IMR-90 (cell line): ENCODE measurements at regions not wholly inside any gene's neighbourhood (a gene's known extent, or its start where the extent isn't known, plus 50 kb on each side); places are given as distances from the start of the nearest gene placed in this dataset.

Experiments used
- ATAC-seq: fragments of 200-7000 bp; cut with Tn5 transposase; 2 replicates; pipeline ENCODE4 v1.9.1; 2020; ENCODE audit warnings: low read depth, mild to moderate bottlenecking, moderate library complexity
- BruUV-seq: library from RNA; stranded (reverse); fragments of 400-500 nt; replicated peaks from 2 replicates; lab custom pipeline; 2021; lab: Mats Ljungman, UMichigan
- CTCF ChIA-PET: fragments of 300-600 bp; formaldehyde crosslinking; extraction: SDS; loops from one replicate; lab custom pipeline; 2021; ENCODE audit warnings: antibody characterized with exemption; lab: Yijun Ruan, JAX
- POLR2A ChIA-PET: fragments of 300-600 bp; sonication (Branson Sonifier 250); formaldehyde crosslinking; loops from one replicate; lab custom pipeline; 2022; ENCODE audit warnings: antibody characterized with exemption; ENCODE audit not compliant: unreplicated experiment; lab: Charles Lee
- DNase-seq: peaks from one replicate; pipeline ENCODE4 v3.0.0; 2013
- H2AFZ ChIP-seq: replicated peaks from 2 replicates; pipeline ENCODE3; 2013; ENCODE audit warnings: low read length, mild to moderate bottlenecking; ENCODE audit not compliant: poor library complexity
- H2AK5ac ChIP-seq: 2 replicates; pipeline ENCODE4 v1.6.1; 2013; ENCODE audit warnings: low read depth, low read length, inconsistent platforms
- H2AK9ac ChIP-seq: replicated peaks from 2 replicates; pipeline ENCODE3; 2013; ENCODE audit warnings: mild to moderate bottlenecking, low read depth, low read length, moderate library complexity; ENCODE audit not compliant: poor library complexity
- H2BK120ac ChIP-seq: 2 replicates; pipeline ENCODE4 v1.6.1; 2013; ENCODE audit warnings: low read depth, low read length, inconsistent platforms
- H2BK15ac ChIP-seq: 3 replicates; pipeline ENCODE4 v1.6.1; 2013; ENCODE audit warnings: low read depth, low read length, inconsistent platforms
- H2BK20ac ChIP-seq: 2 replicates; pipeline ENCODE4 v1.6.1; 2013; ENCODE audit warnings: low read depth, mild to moderate bottlenecking, inconsistent platforms, low read length, moderate library complexity
- H2BK5ac ChIP-seq: 2 replicates; pipeline ENCODE4 v1.6.1; 2013; ENCODE audit warnings: mild to moderate bottlenecking, low read depth, low read length, inconsistent platforms; ENCODE audit not compliant: poor library complexity, severe bottlenecking
- H3K14ac ChIP-seq: replicated peaks from 2 replicates; pipeline ENCODE4 v1.6.1; 2013; ENCODE audit warnings: low read depth, low read length, inconsistent platforms
- H3K18ac ChIP-seq: 2 replicates; pipeline ENCODE4 v1.6.1; 2013; ENCODE audit warnings: low read depth, low read length, control low read depth
- H3K23ac ChIP-seq: 2 replicates; pipeline ENCODE4 v1.6.1; 2013; ENCODE audit warnings: low read depth, low read length, inconsistent platforms
- H3K27ac ChIP-seq: 2 replicates; pipeline ENCODE4 v1.5.1; 2013; ENCODE audit warnings: mild to moderate bottlenecking, control low read depth, low read length; ENCODE audit not compliant: insufficient read depth
- H3K27me3 ChIP-seq: 2 replicates; pipeline ENCODE4 v1.6.1; 2013; ENCODE audit warnings: low read length; ENCODE audit not compliant: control insufficient read depth, insufficient read depth
- H3K36me3 ChIP-seq: 2 replicates; pipeline ENCODE4 v1.6.1; 2013; ENCODE audit warnings: low read length, mixed read lengths; ENCODE audit not compliant: control insufficient read depth, insufficient read depth
- H3K4ac ChIP-seq: 2 replicates; pipeline ENCODE4 v1.6.1; 2013; ENCODE audit warnings: low read depth, low read length, inconsistent platforms
- H3K4me1 ChIP-seq: 2 replicates; pipeline ENCODE4 v1.6.1; 2013; ENCODE audit warnings: low read length, mixed read lengths; ENCODE audit not compliant: control insufficient read depth, insufficient read depth
- H3K4me2 ChIP-seq: 2 replicates; pipeline ENCODE4 v1.6.1; 2013; ENCODE audit warnings: low read depth, mild to moderate bottlenecking, control low read depth, low read length, moderate library complexity
- H3K4me3 ChIP-seq: 2 replicates; pipeline ENCODE4 v1.5.1; 2013; ENCODE audit warnings: low read depth, mild to moderate bottlenecking, control low read depth, low read length, moderate library complexity; ENCODE audit not compliant: insufficient read depth
- H3K56ac ChIP-seq: 2 replicates; pipeline ENCODE4 v1.6.1; 2013; ENCODE audit warnings: low read length, inconsistent platforms; ENCODE audit not compliant: insufficient read depth; ENCODE audit errors: extremely low read depth
- H3K79me1 ChIP-seq, 2 experiments: 2 replicates each; pipeline ENCODE4 v1.6.1; 2013; ENCODE audit warnings: low read length in 2 of 2, inconsistent platforms in 1 of 2, low read depth in 1 of 2
- H3K9ac ChIP-seq: 2 replicates; pipeline ENCODE4 v1.6.1; 2013; ENCODE audit warnings: low read depth, low read length, control low read depth
- H3K9me1 ChIP-seq: 2 replicates; pipeline ENCODE4 v1.6.1; 2013; ENCODE audit warnings: low read length, inconsistent platforms; ENCODE audit not compliant: insufficient read depth
- H3K9me3 ChIP-seq: 2 replicates; pipeline ENCODE4 v1.6.1; 2013; ENCODE audit warnings: low read length; ENCODE audit not compliant: control insufficient read depth, insufficient read depth
- H4K20me1 ChIP-seq: 2 replicates; pipeline ENCODE4 v1.6.1; 2013; ENCODE audit warnings: low read length, inconsistent platforms; ENCODE audit not compliant: insufficient read depth
- H4K5ac ChIP-seq: 2 replicates; pipeline ENCODE4 v1.6.1; 2013; ENCODE audit warnings: mild to moderate bottlenecking, low read depth, low read length, control low read depth
- H4K8ac ChIP-seq, 2 experiments: 2 replicates each; pipeline ENCODE4 v1.6.1; 2013; ENCODE audit warnings: low read depth in 2 of 2, low read length in 2 of 2, control low read depth in 1 of 2, inconsistent platforms in 1 of 2
- H4K91ac ChIP-seq: 2 replicates; pipeline ENCODE4 v1.6.1; 2013; ENCODE audit warnings: low read depth, low read length, inconsistent platforms; ENCODE audit not compliant: insufficient read depth
- MXI1 ChIP-seq: IDR thresholded peaks from 2 replicates; pipeline ENCODE4 v1.6.1; 2012; ENCODE audit warnings: low read depth, mild to moderate bottlenecking, low read length, moderate library complexity, borderline replicate concordance
- WGBS, 2 experiments: methylation state at CpG; one replicate each; pipeline versions ENCODE4 v1.1.5 to v1.1.7; 2013; ENCODE audit warnings: missing lambda C conversion rate in 2 of 2; ENCODE audit not compliant: insufficient read length in 1 of 2; ENCODE audit errors: extremely low coverage in 2 of 2; 5-methylcytosine and 5-hydroxymethylcytosine counted together
- dilution Hi-C: fragments of 300-500 bp; cut with HindIII; formaldehyde crosslinking; loops from one replicate; pipeline ENCODE4 v1.14.3; 2018; ENCODE audit warnings: low sequenced_read_pairs; ENCODE audit not compliant: unreplicated experiment
- in situ Hi-C: fragments of 300-500 bp; cut with MboI; formaldehyde crosslinking; loops from 3 replicates; pipeline ENCODE4 v1.14.3; 2019; ENCODE audit warnings: low sequenced_read_pairs, inconsistent platforms, mixed read lengths
- intact Hi-C: fragments of 100-400 bp; cut with micrococcal nuclease; formaldehyde crosslinking; loops from 2 replicates; pipeline ENCODE4 v1.10.0; 2022

- Histone ChIP-seq H3K4me3 (no peak overlapping the region), H3K79me1 (0 out of 4 replicates have a peak, but pooled peaks cover 0 to 5% of the 10 kb centered on the region in 2 experiments), H2AFZ (no peak overlapping the region), H3K23ac (0 out of 2 replicates have a peak overlapping the region, but pooled peaks have one; percentile 73), H3K4me1 (peaks cover 3% of the 10 kb centered on the region; the same call in 1 of the 2 replicates), H2BK20ac (peak overlapping the region; percentile 88; the same call in 1 of the 2 replicates), H3K4me2 (no peak overlapping the region), H4K5ac (peak overlapping the region; percentile 86), H4K20me1 (no peaks in the 10 kb centered on the region), H3K9me3 (no peaks in the 10 kb centered on the region), H2AK9ac (no peak overlapping the region), H3K36me3 (no peaks in the 10 kb centered on the region), H3K56ac (no peak overlapping the region), H3K14ac (peak overlapping the region; percentile 86; the same call in 1 of the 2 replicates), H2AK5ac (no peak overlapping the region), H3K27ac (no peak overlapping the region), H2BK120ac (peak overlapping the region; percentile 96), H3K27me3 (no peaks in the 10 kb centered on the region), H3K9ac (no peak overlapping the region), H3K4ac (peak overlapping the region; percentile 80), H4K8ac (peak overlapping the region; percentile 58 to 76; a peak in 3 of 4 replicates), H4K91ac (peak overlapping the region; percentile 75), H2BK15ac (peak overlapping the region; percentile 97; the same call in 2 of the 3 replicates), H3K9me1 (no peaks in the 10 kb centered on the region), H2BK5ac (peak overlapping the region; percentile 94), H3K18ac (peak overlapping the region; percentile 94)
- intact Hi-C loops (loop anchor here (5.0 kb wide), 1 partner anchor 517 kb away; the partner anchor contains the start of gene CAMK2D), dilution Hi-C loops (no loop called here), in situ Hi-C loops (no loop called here)
- BruUV-seq, result no TSS peak
- no peak for TF ChIP-seq MXI1
- CTCF ChIA-PET, result no interaction called here
- POLR2A ChIA-PET, result no interaction called here
- no peak for ATAC-seq
- no peak for DNase-seq
- no CpG with 5 or more reads among the region's 3 CpGs for WGBS, 2 experiments
Measured at GRCh38 chr4:114279711-114280110, 300.3 kb upstream of the ARSJ start.
